ENCODE measurements at regions not wholly inside any gene's neighbourhood (a gene's known extent, or its start where the extent isn't known, plus 50 kb on each side); places are given as distances from the start of the nearest gene placed in this dataset.
A peak's percentile ranks its signal among the peaks of the same experiment; 100 is the strongest.

DNA sequence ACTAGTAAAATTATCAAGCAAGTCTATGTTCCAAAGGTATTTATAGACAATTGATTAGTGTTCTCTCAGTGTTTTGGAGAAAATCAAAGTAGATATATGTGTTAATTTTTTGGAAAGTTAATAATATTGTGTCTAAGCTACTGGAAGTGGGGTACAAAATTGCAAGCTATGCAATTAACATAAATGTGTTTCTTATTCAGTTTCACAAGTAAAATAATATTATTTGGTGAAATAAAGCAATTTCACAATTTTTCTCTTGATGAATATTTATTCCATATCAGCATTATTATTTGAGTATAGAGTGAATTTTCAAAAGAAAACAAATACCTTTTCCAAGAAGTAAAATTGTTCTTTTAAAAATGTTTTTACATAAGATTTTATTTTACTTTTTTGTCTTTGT lies 1047.7 kb downstream of the TBL1XR1 start:
- POLR2A ChIA-PET, result no interaction called here
- intact Hi-C loops (cut with micrococcal nuclease) (no loop called here), in situ Hi-C loops (cut with MboI) (no loop called here)
- DNase-seq (ENCODE audit: extremely low read depth in 1 of 4, low spot score in 3 of 4) (no peak), ATAC-seq (no peak), FAIRE-seq (no peak)
- no peak overlapping the region for H3K27ac ChIP-seq (ENCODE audit: extremely low read depth, low read depth, low read length)
- H3K9ac ChIP-seq (ENCODE audit: insufficient read depth in 1 of 2, low read depth in 2 of 2, low read length in 2 of 2), result no peak overlapping the region
- H3K27me3 ChIP-seq (ENCODE audit: control insufficient read depth in 2 of 2, insufficient read depth in 2 of 2, low read length in 2 of 2), result no peaks in the 10 kb centered on the region
- H4K20me1 ChIP-seq (replicated peaks; ENCODE audit: control insufficient read depth, insufficient read depth, low read length), result no peaks in the 10 kb centered on the region
- no peak overlapping the region for H2AFZ ChIP-seq (ENCODE audit: low read depth, low read length)
- CTCF ChIA-PET (ENCODE audit: low intra/inter-chr PET ratio), result no interaction called here
- H3K36me3 ChIP-seq (ENCODE audit: control insufficient read depth, insufficient read depth, low read length), result no peaks in the 10 kb centered on the region
- H3K4me3 ChIP-seq, result no peak overlapping the region
- no peaks in the 10 kb centered on the region for H3K9me1 ChIP-seq (ENCODE audit: control insufficient read depth, insufficient read depth, low read length)
- no TSS peak for BruUV-seq (replicated peaks)
- no peaks in the 10 kb centered on the region for H3K9me3 ChIP-seq (replicated peaks; ENCODE audit: control insufficient read depth, insufficient read depth, low read depth, low read length)
- H3K4me1 ChIP-seq (replicated peaks in 1 of 2; ENCODE audit: control insufficient read depth in 2 of 2, insufficient read depth in 2 of 2, low read length in 2 of 2), result no peaks in the 10 kb centered on the region
- no peak overlapping the region for H3K4me2 ChIP-seq (ENCODE audit: insufficient read depth, low read length)
- TF ChIP-seq HDAC6 (IDR thresholded peaks at IDR 0.05; ENCODE audit: low read depth, low read length) (no peak), C11orf30 (IDR thresholded peaks at IDR 0.05; ENCODE audit: low read depth) (peak; percentile 46), MAFK (IDR thresholded peaks at IDR 0.05; ENCODE audit: low read length) (0 out of 2 replicates have a peak, but pooled peaks have one; percentile 16), ZNF121 (CRISPR knock-in tag; conservative IDR thresholded peaks at IDR 0.05) (no peak), ZNF316 (IDR thresholded peaks at IDR 0.05) (peak; percentile 61), GABPA (tag; conservative IDR thresholded peaks at IDR 0.05; ENCODE audit: low read depth) (no peak), TRIM28 (IDR thresholded peaks at IDR 0.05) (no peak)
- TF ChIP-seq, protein P1, sequence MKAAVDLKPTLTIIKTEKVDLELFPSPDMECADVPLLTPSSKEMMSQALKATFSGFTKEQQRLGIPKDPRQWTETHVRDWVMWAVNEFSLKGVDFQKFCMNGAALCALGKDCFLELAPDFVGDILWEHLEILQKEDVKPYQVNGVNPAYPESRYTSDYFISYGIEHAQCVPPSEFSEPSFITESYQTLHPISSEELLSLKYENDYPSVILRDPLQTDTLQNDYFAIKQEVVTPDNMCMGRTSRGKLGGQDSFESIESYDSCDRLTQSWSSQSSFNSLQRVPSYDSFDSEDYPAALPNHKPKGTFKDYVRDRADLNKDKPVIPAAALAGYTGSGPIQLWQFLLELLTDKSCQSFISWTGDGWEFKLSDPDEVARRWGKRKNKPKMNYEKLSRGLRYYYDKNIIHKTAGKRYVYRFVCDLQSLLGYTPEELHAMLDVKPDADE (conservative IDR thresholded peaks at IDR 0.05; ENCODE audit: control insufficient read depth, low read depth, low read length), result no peak
- no peaks in the 10 kb centered on the region for H3K79me2 ChIP-seq (ENCODE audit: control insufficient read depth, insufficient read depth, low read length)

Data from K562 (cell line).